ENCODE measurements at regions not wholly inside any gene's neighbourhood (a gene's known extent, or its start where the extent isn't known, plus 50 kb on each side); places are given as distances from the start of the nearest gene placed in this dataset.

- Histone ChIP-seq H3K27me3 (ENCODE audit: insufficient read depth, low read length) (no peaks in the 10 kb centered on the region), H3K4me1 (ENCODE audit: insufficient read depth, low read length) (no peaks in the 10 kb centered on the region), H3K36me3 (ENCODE audit: insufficient read depth, low read length) (no peaks in the 10 kb centered on the region), H3K27ac (ENCODE audit: low read depth, low read length) (no peak overlapping the region), H3K4me3 (ENCODE audit: low read length in 2 of 2) (no peak overlapping the region), H3K9me3 (ENCODE audit: control insufficient read depth in 1 of 2, low read length in 2 of 2) (no peaks in the 10 kb centered on the region)
- ChIA-PET CTCF (ENCODE audit: partially characterized antibody) (interaction anchor here (1.5 kb wide), 1 partner anchor 12 kb away, joined by 4 read pairs; no protein-coding TSS in a partner anchor), POLR2A (ENCODE audit: partially characterized antibody) (no interaction called here)
- H3K27ac Mint-ChIP-seq: no peak overlapping the region
- peaks cover 0 to 3% (median 0%) of the 10 kb centered on the region in 8 donors for H3K9me3 Mint-ChIP-seq
- no peak overlapping the region for H3K4me3 Mint-ChIP-seq
- no peaks in the 10 kb centered on the region for H3K36me3 Mint-ChIP-seq
- intact Hi-C loops (cut with micrococcal nuclease): no loop called here
- H3K27me3 Mint-ChIP-seq: peaks cover 10 to 17% of the 10 kb centered on the region in 2 donors
- DNase-seq: peak in 2 of 5 donors; percentile 1 to 2
- H3K4me1 Mint-ChIP-seq: peaks cover 0 to 2% (median 0%) of the 10 kb centered on the region in 4 donors
Measured at GRCh38 chr20:23200914-23201313, 114.8 kb upstream of the CD93 start.

- H3K9me3 ChIP-seq (ENCODE audit: control insufficient read depth in 1 of 2, low read length in 2 of 2): no peaks in the 10 kb centered on the region
- peaks cover 0 to 3% (median 0%) of the 10 kb centered on the region in 8 donors for H3K9me3 Mint-ChIP-seq
- H3K27ac ChIP-seq (ENCODE audit: low read depth, low read length): no peak overlapping the region
- H3K4me3 Mint-ChIP-seq: no peak overlapping the region
- DNase-seq: no peak
- H3K4me1 ChIP-seq (ENCODE audit: insufficient read depth, low read length): no peaks in the 10 kb centered on the region
- H3K36me3 Mint-ChIP-seq: no peaks in the 10 kb centered on the region
- H3K36me3 ChIP-seq (ENCODE audit: insufficient read depth, low read length): no peaks in the 10 kb centered on the region
- CTCF ChIA-PET (ENCODE audit: partially characterized antibody): interaction anchor here (1.5 kb wide), 1 partner anchor 11 kb away, joined by 4 read pairs; no protein-coding TSS in a partner anchor
- no peak overlapping the region for H3K4me3 ChIP-seq (ENCODE audit: low read length in 2 of 2)
- H3K27me3 Mint-ChIP-seq: peaks cover 10 to 16% of the 10 kb centered on the region in 2 donors
- H3K27me3 ChIP-seq (ENCODE audit: insufficient read depth, low read length): no peaks in the 10 kb centered on the region
- POLR2A ChIA-PET (ENCODE audit: partially characterized antibody): no interaction called here
- intact Hi-C loops (cut with micrococcal nuclease): no loop called here
- no peak overlapping the region for H3K27ac Mint-ChIP-seq
- H3K4me1 Mint-ChIP-seq: peaks cover 0 to 2% (median 0%) of the 10 kb centered on the region in 4 donors
Measured at GRCh38 chr20:23200413-23200812, 114.3 kb upstream of the CD93 start.

GRCh38 chr20:23199356-23199755, 113.2 kb upstream of the CD93 start:
- intact Hi-C loops (cut with micrococcal nuclease): no loop called here
- no peak for DNase-seq
- Histone ChIP-seq H3K4me3 (ENCODE audit: low read length in 2 of 2) (no peak overlapping the region), H3K36me3 (ENCODE audit: insufficient read depth, low read length) (no peaks in the 10 kb centered on the region), H3K4me1 (ENCODE audit: insufficient read depth, low read length) (no peaks in the 10 kb centered on the region), H3K9me3 (ENCODE audit: control insufficient read depth in 1 of 2, low read length in 2 of 2) (no peaks in the 10 kb centered on the region), H3K27ac (ENCODE audit: low read depth, low read length) (no peak overlapping the region), H3K27me3 (ENCODE audit: insufficient read depth, low read length) (no peaks in the 10 kb centered on the region)
- Mint-ChIP-seq H3K27me3 (peaks cover 10 to 13% of the 10 kb centered on the region in 2 donors), H3K27ac (peak overlapping the region in 1 of 7 donors; percentile 31), H3K9me3 (peaks cover 0 to 3% (median 0%) of the 10 kb centered on the region in 8 donors), H3K4me3 (no peak overlapping the region), H3K36me3 (no peaks in the 10 kb centered on the region), H3K4me1 (peaks cover 0 to 2% (median 0%) of the 10 kb centered on the region in 4 donors)
- ChIA-PET CTCF (ENCODE audit: partially characterized antibody) (no interaction called here), POLR2A (ENCODE audit: partially characterized antibody) (no interaction called here)

GRCh38 chr20:23198815-23199214, 112.7 kb upstream of the CD93 start:
- Histone ChIP-seq H3K4me1 (ENCODE audit: insufficient read depth, low read length) (no peaks in the 10 kb centered on the region), H3K27me3 (ENCODE audit: insufficient read depth, low read length) (no peaks in the 10 kb centered on the region), H3K9me3 (ENCODE audit: control insufficient read depth in 1 of 2, low read length in 2 of 2) (no peaks in the 10 kb centered on the region), H3K36me3 (ENCODE audit: insufficient read depth, low read length) (no peaks in the 10 kb centered on the region), H3K27ac (ENCODE audit: low read depth, low read length) (no peak overlapping the region), H3K4me3 (ENCODE audit: low read length in 2 of 2) (no peak overlapping the region)
- no peak for DNase-seq
- Mint-ChIP-seq H3K27ac (peak overlapping the region in 1 of 7 donors; percentile 31), H3K4me1 (peaks cover 0 to 2% (median 0%) of the 10 kb centered on the region in 4 donors), H3K9me3 (peaks cover 0 to 3% (median 0%) of the 10 kb centered on the region in 8 donors), H3K27me3 (peaks cover 10 to 13% of the 10 kb centered on the region in 2 donors), H3K36me3 (no peaks in the 10 kb centered on the region), H3K4me3 (no peak overlapping the region)
- intact Hi-C loops (cut with micrococcal nuclease): no loop called here
- ChIA-PET CTCF (ENCODE audit: partially characterized antibody) (no interaction called here), POLR2A (ENCODE audit: partially characterized antibody) (no interaction called here)

- POLR2A ChIA-PET (ENCODE audit: partially characterized antibody): no interaction called here
Measured at GRCh38 chr20:23197836-23198235, 111.7 kb upstream of the CD93 start.

GRCh38 chr20:23195636-23196035, 109.5 kb upstream of the CD93 start:
- Mint-ChIP-seq H3K36me3 (no peaks in the 10 kb centered on the region), H3K9me3 (peaks cover 0 to 3% (median 0%) of the 10 kb centered on the region in 8 donors), H3K4me3 (no peak overlapping the region), H3K4me1 (peaks cover 0 to 2% (median 0%) of the 10 kb centered on the region in 4 donors), H3K27me3 (peaks cover 2 to 4% of the 10 kb centered on the region in 2 donors), H3K27ac (no peak overlapping the region)
- intact Hi-C loops (cut with micrococcal nuclease): no loop called here
- DNase-seq: no peak
- no peak overlapping the region for H3K27ac ChIP-seq (ENCODE audit: low read depth, low read length)
- CTCF ChIA-PET (ENCODE audit: partially characterized antibody): no interaction called here
- no peaks in the 10 kb centered on the region for H3K36me3 ChIP-seq (ENCODE audit: insufficient read depth, low read length)
- POLR2A ChIA-PET (ENCODE audit: partially characterized antibody): no interaction called here
- H3K9me3 ChIP-seq (ENCODE audit: control insufficient read depth in 1 of 2, low read length in 2 of 2): no peaks in the 10 kb centered on the region
- H3K4me1 ChIP-seq (ENCODE audit: insufficient read depth, low read length): no peaks in the 10 kb centered on the region
- H3K4me3 ChIP-seq (ENCODE audit: low read length in 2 of 2): no peak overlapping the region
- H3K27me3 ChIP-seq (ENCODE audit: insufficient read depth, low read length): no peaks in the 10 kb centered on the region

More at GRCh38 chr20:23197836-23198235, 111.7 kb upstream of the CD93 start:
- CTCF ChIA-PET (ENCODE audit: partially characterized antibody): no interaction called here
- Mint-ChIP-seq H3K4me1 (peaks cover 0 to 2% (median 0%) of the 10 kb centered on the region in 4 donors), H3K27me3 (peaks cover 8 to 9% of the 10 kb centered on the region in 2 donors), H3K27ac (no peak overlapping the region), H3K36me3 (no peaks in the 10 kb centered on the region), H3K4me3 (no peak overlapping the region), H3K9me3 (peaks cover 0 to 3% (median 0%) of the 10 kb centered on the region in 8 donors)
- intact Hi-C loops (cut with micrococcal nuclease): no loop called here
- Histone ChIP-seq H3K4me1 (ENCODE audit: insufficient read depth, low read length) (no peaks in the 10 kb centered on the region), H3K27ac (ENCODE audit: low read depth, low read length) (no peak overlapping the region), H3K4me3 (ENCODE audit: low read length in 2 of 2) (no peak overlapping the region), H3K9me3 (ENCODE audit: control insufficient read depth in 1 of 2, low read length in 2 of 2) (no peaks in the 10 kb centered on the region), H3K27me3 (ENCODE audit: insufficient read depth, low read length) (no peaks in the 10 kb centered on the region), H3K36me3 (ENCODE audit: insufficient read depth, low read length) (no peaks in the 10 kb centered on the region)
- no peak for DNase-seq

GRCh38 chr20:23193801-23194384, 107.8 kb upstream of the CD93 start:
- Histone ChIP-seq H3K4me3 (ENCODE audit: low read length in 2 of 2) (no peak overlapping the region), H3K9me3 (ENCODE audit: control insufficient read depth in 1 of 2, low read length in 2 of 2) (no peaks in the 10 kb centered on the region), H3K4me1 (ENCODE audit: insufficient read depth, low read length) (no peaks in the 10 kb centered on the region), H3K27me3 (ENCODE audit: insufficient read depth, low read length) (no peaks in the 10 kb centered on the region), H3K27ac (ENCODE audit: low read depth, low read length) (no peak overlapping the region), H3K36me3 (ENCODE audit: insufficient read depth, low read length) (no peaks in the 10 kb centered on the region)
- Mint-ChIP-seq H3K36me3 (no peaks in the 10 kb centered on the region), H3K27me3 (peaks cover 0 to under 1% of the 10 kb centered on the region in 2 donors), H3K27ac (no peak overlapping the region), H3K9me3 (peaks cover 0 to 3% (median 0%) of the 10 kb centered on the region in 8 donors), H3K4me3 (no peak overlapping the region), H3K4me1 (peaks cover 0 to under 1% (median 0%) of the 10 kb centered on the region in 4 donors)
- POLR2A ChIA-PET (ENCODE audit: partially characterized antibody): no interaction called here
- intact Hi-C loops (cut with micrococcal nuclease): no loop called here
- DNase-seq: no peak
- CTCF ChIA-PET (ENCODE audit: partially characterized antibody): no interaction called here
